ENCODE measurements at regions not wholly inside any gene's neighbourhood (a gene's known extent, or its start where the extent isn't known, plus 50 kb on each side); places are given as distances from the start of the nearest gene placed in this dataset.

- TF ChIP-seq, protein P1, sequence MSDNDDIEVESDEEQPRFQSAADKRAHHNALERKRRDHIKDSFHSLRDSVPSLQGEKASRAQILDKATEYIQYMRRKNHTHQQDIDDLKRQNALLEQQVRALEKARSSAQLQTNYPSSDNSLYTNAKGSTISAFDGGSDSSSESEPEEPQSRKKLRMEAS (IDR thresholded peaks at IDR 0.05): no peak
- no peak for TF ChIP-seq TEAD4 (IDR thresholded peaks at IDR 0.05)
- TF ChIP-seq CREB1 (IDR thresholded peaks at IDR 0.05; ENCODE audit: low read depth): no peak
- no peak for TF ChIP-seq ZBTB7A (IDR thresholded peaks at IDR 0.05; ENCODE audit: low read depth)
- TF ChIP-seq EGR1 (IDR thresholded peaks at IDR 0.05): no peak
- TF ChIP-seq NFIC (IDR thresholded peaks at IDR 0.05): no peak
- no peak for TF ChIP-seq TAF1 (IDR thresholded peaks at IDR 0.05; ENCODE audit: low read depth)
- TF ChIP-seq, protein P2, sequence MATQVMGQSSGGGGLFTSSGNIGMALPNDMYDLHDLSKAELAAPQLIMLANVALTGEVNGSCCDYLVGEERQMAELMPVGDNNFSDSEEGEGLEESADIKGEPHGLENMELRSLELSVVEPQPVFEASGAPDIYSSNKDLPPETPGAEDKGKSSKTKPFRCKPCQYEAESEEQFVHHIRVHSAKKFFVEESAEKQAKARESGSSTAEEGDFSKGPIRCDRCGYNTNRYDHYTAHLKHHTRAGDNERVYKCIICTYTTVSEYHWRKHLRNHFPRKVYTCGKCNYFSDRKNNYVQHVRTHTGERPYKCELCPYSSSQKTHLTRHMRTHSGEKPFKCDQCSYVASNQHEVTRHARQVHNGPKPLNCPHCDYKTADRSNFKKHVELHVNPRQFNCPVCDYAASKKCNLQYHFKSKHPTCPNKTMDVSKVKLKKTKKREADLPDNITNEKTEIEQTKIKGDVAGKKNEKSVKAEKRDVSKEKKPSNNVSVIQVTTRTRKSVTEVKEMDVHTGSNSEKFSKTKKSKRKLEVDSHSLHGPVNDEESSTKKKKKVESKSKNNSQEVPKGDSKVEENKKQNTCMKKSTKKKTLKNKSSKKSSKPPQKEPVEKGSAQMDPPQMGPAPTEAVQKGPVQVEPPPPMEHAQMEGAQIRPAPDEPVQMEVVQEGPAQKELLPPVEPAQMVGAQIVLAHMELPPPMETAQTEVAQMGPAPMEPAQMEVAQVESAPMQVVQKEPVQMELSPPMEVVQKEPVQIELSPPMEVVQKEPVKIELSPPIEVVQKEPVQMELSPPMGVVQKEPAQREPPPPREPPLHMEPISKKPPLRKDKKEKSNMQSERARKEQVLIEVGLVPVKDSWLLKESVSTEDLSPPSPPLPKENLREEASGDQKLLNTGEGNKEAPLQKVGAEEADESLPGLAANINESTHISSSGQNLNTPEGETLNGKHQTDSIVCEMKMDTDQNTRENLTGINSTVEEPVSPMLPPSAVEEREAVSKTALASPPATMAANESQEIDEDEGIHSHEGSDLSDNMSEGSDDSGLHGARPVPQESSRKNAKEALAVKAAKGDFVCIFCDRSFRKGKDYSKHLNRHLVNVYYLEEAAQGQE (IDR thresholded peaks at IDR 0.05; ENCODE audit: low read depth): no peak
- TF ChIP-seq CEBPB (IDR thresholded peaks at IDR 0.05): no peak
- TF ChIP-seq TCF12 (IDR thresholded peaks at IDR 0.05; ENCODE audit: low read depth): no peak
- no peak for TF ChIP-seq FOXM1 (IDR thresholded peaks at IDR 0.05; ENCODE audit: borderline replicate concordance, low read depth)
Measured at GRCh38 chr9:102038006-102038405, 299.6 kb upstream of the GRIN3A start.

DNA sequence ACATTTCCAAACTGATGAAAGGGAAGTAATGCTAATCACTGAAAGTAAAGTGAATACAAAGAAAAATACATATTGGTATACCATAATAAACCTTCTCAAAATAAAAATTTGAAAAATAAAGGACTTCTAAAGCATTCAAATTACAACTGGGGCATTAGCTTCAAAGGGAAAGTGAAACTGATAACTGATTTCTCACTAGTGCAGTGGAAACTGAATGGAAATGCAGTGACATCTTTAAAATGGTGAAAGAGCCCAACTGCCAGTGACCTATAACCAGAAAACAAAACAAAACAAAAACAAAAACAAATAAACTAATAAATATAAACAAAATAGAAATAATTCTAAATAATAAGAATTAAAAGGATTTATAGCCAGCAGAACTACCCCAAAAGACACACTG, 297.5 kb upstream of the GRIN3A start:
- TF ChIP-seq, protein P3, sequence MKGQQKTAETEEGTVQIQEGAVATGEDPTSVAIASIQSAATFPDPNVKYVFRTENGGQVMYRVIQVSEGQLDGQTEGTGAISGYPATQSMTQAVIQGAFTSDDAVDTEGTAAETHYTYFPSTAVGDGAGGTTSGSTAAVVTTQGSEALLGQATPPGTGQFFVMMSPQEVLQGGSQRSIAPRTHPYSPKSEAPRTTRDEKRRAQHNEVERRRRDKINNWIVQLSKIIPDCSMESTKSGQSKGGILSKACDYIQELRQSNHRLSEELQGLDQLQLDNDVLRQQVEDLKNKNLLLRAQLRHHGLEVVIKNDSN (IDR thresholded peaks at IDR 0.05): no peak
- TF ChIP-seq EGR1 (IDR thresholded peaks at IDR 0.05) (no peak), CEBPB (IDR thresholded peaks at IDR 0.05) (no peak)

DNA sequence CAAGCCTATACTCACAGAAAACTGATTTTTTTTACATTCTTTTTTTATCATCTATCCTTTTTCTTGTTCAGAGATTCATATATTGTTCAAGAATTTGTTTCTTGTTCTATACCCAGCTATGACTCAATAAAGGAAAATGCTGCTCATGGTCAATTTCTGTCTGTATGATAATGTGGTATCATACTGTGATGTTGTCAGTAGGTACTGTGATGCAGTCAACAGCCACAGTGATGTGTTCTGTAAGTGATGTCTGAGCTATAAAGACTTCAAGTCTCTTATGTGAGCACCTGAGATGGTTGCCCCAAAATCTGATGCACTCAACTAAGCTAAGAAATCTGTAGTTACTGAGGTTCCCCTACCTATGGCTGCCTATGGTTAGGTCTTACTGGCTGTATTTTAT, 294.2 kb upstream of the GRIN3A start:
- TF ChIP-seq EP300 (IDR thresholded peaks at IDR 0.05; ENCODE audit: borderline replicate concordance): no peak
- no peak for TF ChIP-seq EGR1 (IDR thresholded peaks at IDR 0.05)
- TF ChIP-seq, protein P2 (IDR thresholded peaks at IDR 0.05; ENCODE audit: low read depth): no peak
- TF ChIP-seq NFIC (IDR thresholded peaks at IDR 0.05): no peak
- TF ChIP-seq TAF1 (IDR thresholded peaks at IDR 0.05; ENCODE audit: low read depth): no peak
- TF ChIP-seq RAD21 (IDR thresholded peaks at IDR 0.05; ENCODE audit: low read depth): no peak
- TF ChIP-seq YY1 (IDR thresholded peaks at IDR 0.05; ENCODE audit: low read depth): no peak
- no peak for TF ChIP-seq TCF12 (IDR thresholded peaks at IDR 0.05; ENCODE audit: low read depth)
- no peak for TF ChIP-seq TEAD4 (IDR thresholded peaks at IDR 0.05)
- TF ChIP-seq CREB1 (IDR thresholded peaks at IDR 0.05; ENCODE audit: low read depth): no peak

DNA sequence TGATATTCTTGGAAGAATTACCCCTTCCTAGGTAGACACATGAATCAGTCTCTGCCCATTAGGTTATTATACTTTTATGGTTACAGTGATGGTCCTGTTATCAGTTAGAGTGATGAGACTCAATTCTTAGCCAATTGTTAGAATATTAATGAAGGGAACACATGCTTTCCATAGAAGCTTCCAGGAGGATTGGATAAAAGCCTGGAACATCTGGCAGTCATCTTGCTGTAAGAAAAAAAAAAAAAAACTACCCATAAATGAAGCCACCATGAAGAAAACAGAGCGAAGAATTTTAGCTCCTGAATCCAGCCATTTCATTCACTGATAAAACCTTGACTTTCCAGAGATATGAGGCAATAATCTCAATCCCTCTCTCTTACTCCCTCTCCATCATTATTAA, 262.5 kb upstream of the GRIN3A start:
- TF ChIP-seq CEBPB (IDR thresholded peaks at IDR 0.05) (no peak), CREB1 (IDR thresholded peaks at IDR 0.05; ENCODE audit: low read depth) (no peak), TEAD4 (IDR thresholded peaks at IDR 0.05) (no peak), TCF12 (IDR thresholded peaks at IDR 0.05; ENCODE audit: low read depth) (no peak), EP300 (IDR thresholded peaks at IDR 0.05; ENCODE audit: borderline replicate concordance) (no peak), EGR1 (IDR thresholded peaks at IDR 0.05) (no peak), RAD21 (IDR thresholded peaks at IDR 0.05; ENCODE audit: low read depth) (no peak), YY1 (IDR thresholded peaks at IDR 0.05; ENCODE audit: low read depth) (no peak), FOXM1 (IDR thresholded peaks at IDR 0.05; ENCODE audit: borderline replicate concordance, low read depth) (no peak), NFIC (IDR thresholded peaks at IDR 0.05) (no peak), ZBTB7A (IDR thresholded peaks at IDR 0.05; ENCODE audit: low read depth) (no peak), TAF1 (IDR thresholded peaks at IDR 0.05; ENCODE audit: low read depth) (no peak)
- TF ChIP-seq, protein P3 (IDR thresholded peaks at IDR 0.05): no peak
- TF ChIP-seq, protein P2 (IDR thresholded peaks at IDR 0.05; ENCODE audit: low read depth): no peak
- TF ChIP-seq, protein P1 (IDR thresholded peaks at IDR 0.05): no peak

DNA sequence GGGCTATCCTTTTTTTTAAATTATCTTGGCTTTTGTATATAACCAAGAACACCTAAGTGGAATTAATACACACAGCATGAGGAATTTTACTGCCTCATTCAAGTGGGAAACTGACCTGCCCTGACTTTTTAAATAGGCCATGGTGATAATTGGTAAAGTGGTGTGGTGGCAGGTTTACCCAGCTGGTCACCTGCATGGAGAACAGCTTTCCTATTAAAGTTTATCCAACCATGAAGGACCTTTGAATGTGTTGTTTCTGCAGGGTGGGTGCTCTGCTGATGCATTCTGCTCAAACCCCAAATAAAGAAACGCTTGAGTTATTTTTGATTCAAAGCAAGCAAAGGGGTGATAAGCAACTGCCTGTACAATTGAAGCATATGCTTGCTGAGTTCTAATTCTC, 261.0 kb upstream of the GRIN3A start:
- TF ChIP-seq, protein P3 (IDR thresholded peaks at IDR 0.05): no peak
- TF ChIP-seq TAF1 (IDR thresholded peaks at IDR 0.05; ENCODE audit: low read depth): no peak
- TF ChIP-seq ZBTB7A (IDR thresholded peaks at IDR 0.05; ENCODE audit: low read depth): no peak
- TF ChIP-seq, protein P2 (IDR thresholded peaks at IDR 0.05; ENCODE audit: low read depth): no peak
- TF ChIP-seq, protein P1 (IDR thresholded peaks at IDR 0.05): no peak
- TF ChIP-seq TEAD4 (IDR thresholded peaks at IDR 0.05): peak; percentile 81
- peak; percentile 82 for TF ChIP-seq NFIC (IDR thresholded peaks at IDR 0.05)
- no peak for TF ChIP-seq YY1 (IDR thresholded peaks at IDR 0.05; ENCODE audit: low read depth)
- no peak for TF ChIP-seq CREB1 (IDR thresholded peaks at IDR 0.05; ENCODE audit: low read depth)
- TF ChIP-seq EP300 (IDR thresholded peaks at IDR 0.05; ENCODE audit: borderline replicate concordance): peak; percentile 96
- TF ChIP-seq FOXM1 (IDR thresholded peaks at IDR 0.05; ENCODE audit: borderline replicate concordance, low read depth): peak; percentile 90
- TF ChIP-seq TCF12 (IDR thresholded peaks at IDR 0.05; ENCODE audit: low read depth): peak; percentile 97
- no peak for TF ChIP-seq CEBPB (IDR thresholded peaks at IDR 0.05)
- peak; percentile 26; the same call in 1 of the 2 replicates for TF ChIP-seq RAD21 (IDR thresholded peaks at IDR 0.05; ENCODE audit: low read depth)
- no peak for TF ChIP-seq EGR1 (IDR thresholded peaks at IDR 0.05)

Measured in Ishikawa (cell line).